Activated T-cell treated with anti-CD3 and anti-CD28 coated beads, Interleukin-2, amount 50 U/mL, for 24 hours (primary cell): ENCODE measurements at regions not wholly inside any gene's neighbourhood (a gene's known extent, or its start where the extent isn't known, plus 50 kb on each side); places are given as distances from the start of the nearest gene placed in this dataset.

Experiments used
- DNase-seq: peaks from one replicate; pipeline ENCODE4 v3.0.0-alpha.2; 2020
- H3K27ac Mint-ChIP-seq: 2 replicates; pipeline ENCODE4 v1.8.0; 2020; ENCODE audit warnings: mild to moderate bottlenecking, mixed read lengths
- H3K27me3 Mint-ChIP-seq: 2 replicates; pipeline ENCODE4 v1.8.0; 2020; ENCODE audit warnings: mixed read lengths
- H3K36me3 Mint-ChIP-seq: 2 replicates; pipeline ENCODE4 v1.8.0; 2020; ENCODE audit warnings: low read depth, mixed read lengths
- H3K4me1 Mint-ChIP-seq: 2 replicates; pipeline ENCODE4 v1.8.0; 2020; ENCODE audit warnings: low read depth, mixed read lengths
- H3K4me3 Mint-ChIP-seq: 2 replicates; pipeline ENCODE4 v1.8.0; 2020; ENCODE audit warnings: mild to moderate bottlenecking, moderate library complexity, mixed read lengths
- H3K9me3 Mint-ChIP-seq: 2 replicates; pipeline ENCODE4 v1.8.0; 2020; ENCODE audit warnings: mixed read lengths

- DNase-seq = no peak
- H3K4me1 Mint-ChIP-seq = no peaks in the 10 kb centered on the region
- H3K4me3 Mint-ChIP-seq = no peak overlapping the region
- H3K9me3 Mint-ChIP-seq = no peaks in the 10 kb centered on the region
- no peaks in the 10 kb centered on the region for H3K27me3 Mint-ChIP-seq
- no peak overlapping the region for H3K27ac Mint-ChIP-seq
- no peaks in the 10 kb centered on the region for H3K36me3 Mint-ChIP-seq
Observed at GRCh38 chr11:127070808-127071207, 70.2 kb upstream of the KIRREL3 start.

DNA sequence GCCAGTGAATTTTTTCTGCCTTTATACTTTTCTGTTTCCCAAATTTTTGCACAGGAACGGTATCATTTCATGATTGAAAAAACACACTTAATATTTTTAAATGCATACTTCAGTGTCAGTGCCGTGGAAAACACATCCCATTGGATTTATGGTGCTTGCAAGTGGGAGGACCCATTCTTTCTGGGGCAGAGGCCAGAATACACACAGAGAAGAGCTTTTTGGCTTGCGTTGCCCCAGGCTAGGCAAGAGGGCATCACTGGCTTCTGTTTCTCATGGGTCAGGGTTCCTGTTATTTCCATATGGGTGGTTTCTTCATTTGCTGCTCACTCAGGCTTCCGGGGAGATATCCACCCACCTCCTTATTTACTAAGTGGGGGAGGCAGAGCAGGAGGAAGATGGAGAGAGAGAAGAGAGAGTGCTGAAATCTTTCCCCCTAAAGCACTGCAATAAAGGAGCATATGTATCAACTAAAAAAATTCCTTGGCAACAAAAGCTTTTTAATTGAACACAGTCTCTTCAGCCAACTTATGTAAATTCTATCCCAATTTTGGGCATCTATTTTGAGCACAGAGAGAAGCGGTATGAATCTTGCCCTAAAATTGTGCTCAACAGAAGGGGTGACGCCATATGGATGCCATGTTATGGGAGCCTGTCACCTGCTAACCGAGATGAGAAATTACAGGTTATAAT is 66.0 kb upstream of the KIRREL3 start:
- Mint-ChIP-seq H3K27ac (no peak overlapping the region), H3K27me3 (no peaks in the 10 kb centered on the region), H3K36me3 (no peaks in the 10 kb centered on the region), H3K4me3 (no peak overlapping the region), H3K4me1 (no peaks in the 10 kb centered on the region), H3K9me3 (no peaks in the 10 kb centered on the region)
- no peak for DNase-seq

- no peaks in the 10 kb centered on the region for H3K9me3 Mint-ChIP-seq
Observed at GRCh38 chr11:127063241-127063640, 62.7 kb upstream of the KIRREL3 start.

GRCh38 chr11:127061947-127062346 is 61.4 kb upstream of the KIRREL3 start:
- DNase-seq = no peak
- no peaks in the 10 kb centered on the region for H3K27me3 Mint-ChIP-seq
- H3K4me1 Mint-ChIP-seq = no peaks in the 10 kb centered on the region

More at GRCh38 chr11:127063241-127063640, 62.7 kb upstream of the KIRREL3 start:
- DNase-seq = no peak
- Mint-ChIP-seq H3K27me3 (no peaks in the 10 kb centered on the region), H3K36me3 (no peaks in the 10 kb centered on the region), H3K4me1 (no peaks in the 10 kb centered on the region), H3K4me3 (no peak overlapping the region), H3K27ac (no peak overlapping the region)

GRCh38 chr11:127059750-127060149 is 59.2 kb upstream of the KIRREL3 start:
- no peak for DNase-seq
- Mint-ChIP-seq H3K27me3 (no peaks in the 10 kb centered on the region), H3K9me3 (no peaks in the 10 kb centered on the region), H3K4me1 (no peaks in the 10 kb centered on the region), H3K4me3 (no peak overlapping the region), H3K36me3 (no peaks in the 10 kb centered on the region), H3K27ac (no peak overlapping the region)

More at GRCh38 chr11:127061947-127062346, 61.4 kb upstream of the KIRREL3 start:
- no peaks in the 10 kb centered on the region for H3K36me3 Mint-ChIP-seq
- H3K9me3 Mint-ChIP-seq = no peaks in the 10 kb centered on the region
- no peak overlapping the region for H3K4me3 Mint-ChIP-seq
- H3K27ac Mint-ChIP-seq = no peak overlapping the region

- Mint-ChIP-seq H3K27me3 (no peaks in the 10 kb centered on the region), H3K4me1 (no peaks in the 10 kb centered on the region), H3K4me3 (no peak overlapping the region), H3K9me3 (no peaks in the 10 kb centered on the region), H3K27ac (no peak overlapping the region), H3K36me3 (no peaks in the 10 kb centered on the region)
- no peak for DNase-seq
Observed at GRCh38 chr11:127059286-127059685, 58.7 kb upstream of the KIRREL3 start.

DNA sequence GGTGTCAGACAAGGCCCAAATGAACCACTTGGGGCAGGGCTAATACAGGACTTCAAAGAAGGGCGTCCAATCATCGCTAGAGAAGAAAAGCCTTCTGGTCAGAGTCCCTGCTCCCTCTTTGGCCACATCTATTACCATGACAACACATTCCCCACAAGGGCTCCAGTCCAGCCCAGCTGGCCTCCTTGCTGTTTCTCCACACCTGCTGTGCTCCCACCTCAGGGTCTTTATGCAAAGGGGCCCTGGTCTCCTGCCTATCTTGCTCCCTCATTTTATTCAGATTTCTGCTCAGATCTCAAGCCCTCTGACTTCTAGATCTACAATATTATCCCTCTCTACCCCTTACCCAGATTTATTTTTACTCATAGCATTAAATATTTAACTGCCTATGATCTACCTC is 58.0 kb upstream of the KIRREL3 start:
- H3K4me1 Mint-ChIP-seq = no peaks in the 10 kb centered on the region
- no peaks in the 10 kb centered on the region for H3K27me3 Mint-ChIP-seq
- no peak overlapping the region for H3K27ac Mint-ChIP-seq
- H3K4me3 Mint-ChIP-seq = no peak overlapping the region
- no peaks in the 10 kb centered on the region for H3K36me3 Mint-ChIP-seq
- DNase-seq = no peak
- H3K9me3 Mint-ChIP-seq = no peaks in the 10 kb centered on the region

- H3K27me3 Mint-ChIP-seq = no peaks in the 10 kb centered on the region
Observed at GRCh38 chr11:127057126-127057525, 56.6 kb upstream of the KIRREL3 start.

GRCh38 chr11:127056338-127056971 is 55.9 kb upstream of the KIRREL3 start:
- Mint-ChIP-seq H3K4me3 (no peak overlapping the region), H3K27ac (no peak overlapping the region), H3K9me3 (no peaks in the 10 kb centered on the region), H3K27me3 (no peaks in the 10 kb centered on the region), H3K4me1 (no peaks in the 10 kb centered on the region), H3K36me3 (no peaks in the 10 kb centered on the region)
- DNase-seq = no peak

More at GRCh38 chr11:127057126-127057525, 56.6 kb upstream of the KIRREL3 start:
- Mint-ChIP-seq H3K4me3 (no peak overlapping the region), H3K27ac (no peak overlapping the region), H3K4me1 (no peaks in the 10 kb centered on the region), H3K9me3 (no peaks in the 10 kb centered on the region), H3K36me3 (no peaks in the 10 kb centered on the region)
- no peak for DNase-seq

DNA sequence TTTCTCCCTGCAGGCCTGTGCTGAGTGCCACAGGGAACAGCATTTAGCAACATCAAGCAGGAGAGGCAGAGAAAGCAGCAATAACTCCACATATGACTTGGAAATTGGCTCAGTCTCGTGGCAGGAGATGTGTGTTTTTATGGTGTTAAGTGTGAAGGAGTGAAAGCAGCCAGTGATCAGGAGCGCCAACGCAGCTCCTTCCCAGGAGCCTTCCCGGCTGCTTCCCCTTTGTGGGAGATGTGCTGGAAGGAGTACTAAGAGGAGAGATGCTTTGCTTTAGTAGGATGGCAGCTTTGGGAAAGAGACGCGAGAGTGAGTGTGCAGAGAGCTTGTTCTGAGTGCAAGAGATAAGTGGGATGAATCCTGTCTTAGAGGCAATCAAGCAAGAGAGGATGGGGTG is 54.7 kb upstream of the KIRREL3 start:
- no peaks in the 10 kb centered on the region for H3K4me1 Mint-ChIP-seq
- H3K27me3 Mint-ChIP-seq = no peaks in the 10 kb centered on the region
- no peak overlapping the region for H3K4me3 Mint-ChIP-seq
- H3K36me3 Mint-ChIP-seq = no peaks in the 10 kb centered on the region
- H3K9me3 Mint-ChIP-seq = no peaks in the 10 kb centered on the region
- H3K27ac Mint-ChIP-seq = no peak overlapping the region
- no peak for DNase-seq

- no peak for DNase-seq
- H3K4me3 Mint-ChIP-seq = no peak overlapping the region
- H3K27me3 Mint-ChIP-seq = no peaks in the 10 kb centered on the region
- no peaks in the 10 kb centered on the region for H3K9me3 Mint-ChIP-seq
- H3K4me1 Mint-ChIP-seq = no peaks in the 10 kb centered on the region
- H3K36me3 Mint-ChIP-seq = no peaks in the 10 kb centered on the region
- H3K27ac Mint-ChIP-seq = no peak overlapping the region
Observed at GRCh38 chr11:127054153-127054552, 53.6 kb upstream of the KIRREL3 start.

DNA sequence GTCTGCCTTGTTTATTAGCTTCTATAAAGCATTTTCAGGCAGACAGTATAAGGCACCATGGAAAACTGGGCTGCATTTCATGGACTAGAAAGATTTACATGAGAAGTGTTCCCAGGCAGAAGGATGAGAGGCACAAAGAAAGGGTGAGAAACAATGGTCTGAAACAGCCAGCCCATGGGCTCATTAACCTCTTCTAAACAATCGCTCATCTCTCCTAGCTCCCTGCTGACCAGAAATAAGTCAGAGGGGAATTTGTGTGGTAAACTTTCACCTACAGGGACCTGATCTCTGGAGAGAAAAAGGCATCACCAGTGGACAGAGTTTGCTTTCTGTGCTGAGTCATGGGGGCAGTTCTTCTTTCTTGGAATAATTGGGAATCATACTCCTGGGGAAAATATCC is 51.8 kb upstream of the KIRREL3 start:
- Mint-ChIP-seq H3K4me3 (no peak overlapping the region), H3K36me3 (no peaks in the 10 kb centered on the region), H3K27me3 (no peaks in the 10 kb centered on the region), H3K27ac (no peak overlapping the region), H3K9me3 (no peaks in the 10 kb centered on the region), H3K4me1 (no peaks in the 10 kb centered on the region)
- no peak for DNase-seq
